ENCODE measurements at regions not wholly inside any gene's neighbourhood (a gene's known extent, or its start where the extent isn't known, plus 50 kb on each side); places are given as distances from the start of the nearest gene placed in this dataset.

DNA sequence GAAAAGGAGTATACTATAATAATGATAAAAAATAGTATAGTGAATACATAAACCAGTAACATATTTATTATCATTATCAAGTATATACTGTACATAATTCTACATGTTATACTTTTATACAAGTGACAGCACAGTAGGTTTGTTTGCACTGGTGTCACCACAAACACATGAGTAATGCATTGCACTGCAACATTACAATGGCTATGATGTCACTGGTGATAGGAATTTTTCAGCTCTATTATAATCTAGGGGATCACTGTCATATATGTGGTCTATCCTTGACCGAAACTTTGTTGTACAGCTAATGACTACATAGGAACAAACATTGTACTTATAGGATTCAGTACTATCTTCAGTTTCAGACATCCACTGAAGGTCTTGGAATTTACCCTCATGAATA is 165.8 kb upstream of the SYT1 start:
- intact Hi-C loops (cut with micrococcal nuclease): no loop called here
- Histone ChIP-seq H3K14ac (replicated peaks; ENCODE audit: low read depth, low read length) (no peak overlapping the region), H3K9me1 (ENCODE audit: insufficient read depth, low read length) (no peaks in the 10 kb centered on the region; the same call in 1 of the 2 replicates), H2BK120ac (ENCODE audit: low read depth, low read length) (no peak overlapping the region), H3K18ac (ENCODE audit: low read depth, low read length) (no peak overlapping the region), H3K4ac (ENCODE audit: low read depth, low read length) (no peak overlapping the region), H3K27ac (ENCODE audit: insufficient read depth, low read length) (no peak overlapping the region), H4K91ac (ENCODE audit: insufficient read depth, low read depth, low read length) (no peak overlapping the region), H3K23ac (ENCODE audit: low read depth, low read length) (no peak overlapping the region), H2AK9ac (replicated peaks; ENCODE audit: low read depth, low read length, poor library complexity) (no peak overlapping the region), H2AFZ (replicated peaks; ENCODE audit: low read length, poor library complexity) (no peak overlapping the region), H3K4me2 (ENCODE audit: low read depth, low read length) (no peak overlapping the region), H2AK5ac (ENCODE audit: low read depth, low read length) (no peak overlapping the region), H3K36me3 (ENCODE audit: control insufficient read depth, insufficient read depth, low read length) (no peaks in the 10 kb centered on the region), H3K27me3 (ENCODE audit: control insufficient read depth, insufficient read depth, low read length) (no peaks in the 10 kb centered on the region), H4K5ac (ENCODE audit: low read depth, low read length) (no peak overlapping the region), H3K56ac (ENCODE audit: extremely low read depth, insufficient read depth, low read length) (no peak overlapping the region), H2BK5ac (ENCODE audit: low read depth, low read length, poor library complexity, severe bottlenecking) (no peak overlapping the region), H3K4me3 (ENCODE audit: insufficient read depth, low read depth, low read length) (no peak overlapping the region), H2BK15ac (ENCODE audit: low read depth, low read length) (no peak overlapping the region), H2BK20ac (ENCODE audit: low read depth, low read length) (no peak overlapping the region), H3K79me1 (ENCODE audit: low read depth in 1 of 2, low read length in 2 of 2) (no peaks in the 10 kb centered on the region), H4K8ac (ENCODE audit: low read depth in 2 of 2, low read length in 2 of 2) (no peak overlapping the region), H3K9me3 (ENCODE audit: control insufficient read depth, insufficient read depth, low read length) (no peaks in the 10 kb centered on the region), H3K4me1 (ENCODE audit: control insufficient read depth, insufficient read depth, low read length) (peaks cover 2% of the 10 kb centered on the region; the same call in 1 of the 2 replicates), H3K9ac (ENCODE audit: low read depth, low read length) (no peak overlapping the region), H4K20me1 (ENCODE audit: insufficient read depth, low read length) (no peaks in the 10 kb centered on the region)
- ATAC-seq (ENCODE audit: low read depth): no peak
- ChIA-PET CTCF (no interaction called here), POLR2A (ENCODE audit: unreplicated experiment) (no interaction called here)
- dilution Hi-C loops (cut with HindIII; ENCODE audit: low sequenced_read_pairs, unreplicated experiment): no loop called here
- no TSS peak for BruUV-seq (replicated peaks)
- in situ Hi-C loops (cut with MboI; ENCODE audit: low sequenced_read_pairs): no loop called here
- WGBS, 2 experiments (ENCODE audit: extremely low coverage in 2 of 2, insufficient read length in 1 of 2): no CpG with 5 or more reads among the region's 1 CpG
- TF ChIP-seq NFE2L2 (IDR thresholded peaks at IDR 0.05; ENCODE audit: low read depth, low read length) (no peak), BHLHE40 (IDR thresholded peaks at IDR 0.05; ENCODE audit: low read depth, low read length) (no peak), CEBPB (IDR thresholded peaks at IDR 0.05; ENCODE audit: low read depth, low read length) (no peak), RAD21 (IDR thresholded peaks at IDR 0.05; ENCODE audit: low read length) (no peak), MAZ (IDR thresholded peaks at IDR 0.05; ENCODE audit: borderline replicate concordance, low read depth, low read length) (no peak), RCOR1 (IDR thresholded peaks at IDR 0.05; ENCODE audit: insufficient replicate concordance, low read length) (no peak), MAFK (IDR thresholded peaks at IDR 0.05; ENCODE audit: low read depth, low read length) (no peak), FOS (IDR thresholded peaks at IDR 0.05; ENCODE audit: low read depth, low read length) (no peak)
- TF ChIP-seq, protein P1, sequence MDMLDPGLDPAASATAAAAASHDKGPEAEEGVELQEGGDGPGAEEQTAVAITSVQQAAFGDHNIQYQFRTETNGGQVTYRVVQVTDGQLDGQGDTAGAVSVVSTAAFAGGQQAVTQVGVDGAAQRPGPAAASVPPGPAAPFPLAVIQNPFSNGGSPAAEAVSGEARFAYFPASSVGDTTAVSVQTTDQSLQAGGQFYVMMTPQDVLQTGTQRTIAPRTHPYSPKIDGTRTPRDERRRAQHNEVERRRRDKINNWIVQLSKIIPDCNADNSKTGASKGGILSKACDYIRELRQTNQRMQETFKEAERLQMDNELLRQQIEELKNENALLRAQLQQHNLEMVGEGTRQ (IDR thresholded peaks at IDR 0.05; ENCODE audit: low read depth, low read length): no peak
- TF ChIP-seq, protein P2, sequence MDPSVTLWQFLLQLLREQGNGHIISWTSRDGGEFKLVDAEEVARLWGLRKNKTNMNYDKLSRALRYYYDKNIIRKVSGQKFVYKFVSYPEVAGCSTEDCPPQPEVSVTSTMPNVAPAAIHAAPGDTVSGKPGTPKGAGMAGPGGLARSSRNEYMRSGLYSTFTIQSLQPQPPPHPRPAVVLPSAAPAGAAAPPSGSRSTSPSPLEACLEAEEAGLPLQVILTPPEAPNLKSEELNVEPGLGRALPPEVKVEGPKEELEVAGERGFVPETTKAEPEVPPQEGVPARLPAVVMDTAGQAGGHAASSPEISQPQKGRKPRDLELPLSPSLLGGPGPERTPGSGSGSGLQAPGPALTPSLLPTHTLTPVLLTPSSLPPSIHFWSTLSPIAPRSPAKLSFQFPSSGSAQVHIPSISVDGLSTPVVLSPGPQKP (IDR thresholded peaks at IDR 0.05; ENCODE audit: borderline replicate concordance, low read depth, low read length): no peak
- DNase-seq: peak; percentile 39
